CD4-positive, alpha-beta T cell treated with Interleukin-4 for 1 hour (primary cell): ENCODE measurements at regions not wholly inside any gene's neighbourhood (a gene's known extent, or its start where the extent isn't known, plus 50 kb on each side); places are given as distances from the start of the nearest gene placed in this dataset.

Experiments
- DNase-seq, 2 donors: peaks; one replicate each; pipeline ENCODE4 v3.0.0-alpha.2; 2020 to 2022

- DNase-seq: no peak
These were observed 84.6 kb upstream of the UNC5B start for GRCh38 chr10:71127773-71128172.

DNA sequence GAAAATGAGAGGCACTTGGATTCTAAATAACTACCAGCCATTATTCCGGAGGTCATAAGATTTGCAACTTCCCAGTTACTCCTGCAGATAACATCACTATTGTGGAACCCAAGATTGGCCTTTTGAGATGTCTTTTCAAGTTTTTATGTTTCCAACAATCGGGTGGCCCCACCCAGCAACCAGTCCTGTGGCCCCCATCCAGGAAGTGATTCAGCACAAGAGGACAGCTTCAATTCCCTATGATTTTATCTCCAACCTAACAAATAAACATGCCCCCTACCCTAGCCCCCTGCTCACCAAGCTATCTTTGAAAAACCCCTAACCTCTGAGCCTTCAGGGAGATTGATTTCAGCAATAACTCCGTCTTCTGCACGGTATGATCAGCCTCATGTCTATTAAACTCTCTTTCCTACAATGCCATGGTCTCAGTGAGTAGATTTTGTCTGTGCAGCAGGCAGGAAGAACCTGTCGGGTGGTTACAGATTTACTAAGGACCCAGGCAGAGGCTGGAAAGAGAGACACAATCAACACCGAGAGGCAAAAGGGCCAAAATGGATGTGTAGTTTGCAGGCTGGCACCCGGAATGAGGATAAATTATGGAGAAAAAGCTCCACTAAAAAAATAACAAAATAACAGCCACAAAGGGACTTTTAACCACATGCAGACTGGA, 83.9 kb upstream of the UNC5B start:
- peak in 1 of 2 donors; percentile 7 for DNase-seq

- no peak for DNase-seq
These were observed 81.3 kb upstream of the UNC5B start for GRCh38 chr10:71131096-71131495.

DNA sequence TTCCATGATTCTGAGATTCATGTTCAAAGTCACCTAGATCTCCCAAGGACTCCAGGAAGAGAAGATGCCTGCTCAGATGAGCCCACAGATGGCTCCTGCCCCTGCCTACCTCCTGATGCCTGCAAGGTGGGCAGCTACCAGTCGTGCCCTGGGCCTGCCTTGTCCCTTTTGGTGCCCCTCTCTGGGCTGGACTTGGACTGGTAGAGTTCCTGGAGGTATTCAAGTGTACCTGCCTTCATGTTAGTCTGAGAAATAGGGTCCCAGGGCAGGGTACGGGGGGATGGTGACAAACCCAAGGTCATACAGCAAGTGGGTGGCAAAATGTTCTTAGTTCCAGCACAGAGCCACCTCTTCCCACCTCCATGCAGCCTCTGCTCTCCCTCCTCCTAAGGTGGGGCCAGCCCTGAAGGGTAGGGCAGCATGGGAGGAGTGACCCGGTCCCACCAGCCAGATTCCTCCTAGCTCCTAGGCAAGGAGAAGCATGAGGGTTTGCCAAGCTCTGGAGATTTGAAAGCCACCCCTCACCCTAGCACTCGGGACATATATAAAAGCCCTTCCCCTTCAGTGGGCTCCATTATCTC, 80.8 kb upstream of the UNC5B start:
- DNase-seq: no peak

DNA sequence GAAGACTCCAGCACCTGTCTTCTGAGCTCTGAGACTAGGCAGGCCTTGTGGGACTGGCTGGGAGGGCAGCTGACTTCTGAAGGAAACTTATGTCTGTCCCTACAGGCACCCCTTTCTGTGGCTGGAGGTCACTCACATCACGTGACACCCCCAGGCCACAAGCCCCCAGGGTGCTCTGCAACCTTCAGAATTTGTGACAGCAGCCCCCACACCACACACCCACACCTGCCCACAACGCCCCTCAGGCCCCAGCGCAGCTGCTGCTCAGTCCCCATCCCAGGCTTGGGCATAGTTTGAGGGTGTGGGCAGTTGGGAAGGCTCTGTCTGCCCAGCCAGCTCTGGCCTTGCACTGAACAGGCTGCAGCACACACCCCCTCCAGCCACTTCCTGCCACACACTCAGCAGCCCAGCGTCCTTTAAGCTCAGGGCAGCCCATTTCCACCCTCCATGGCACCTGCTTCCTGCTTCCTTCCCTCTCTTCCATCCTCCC, 80.0 kb upstream of the UNC5B start:
- no peak for DNase-seq

GRCh38 chr10:71133710-71134686, 78.4 kb upstream of the UNC5B start:
- no peak for DNase-seq

DNA sequence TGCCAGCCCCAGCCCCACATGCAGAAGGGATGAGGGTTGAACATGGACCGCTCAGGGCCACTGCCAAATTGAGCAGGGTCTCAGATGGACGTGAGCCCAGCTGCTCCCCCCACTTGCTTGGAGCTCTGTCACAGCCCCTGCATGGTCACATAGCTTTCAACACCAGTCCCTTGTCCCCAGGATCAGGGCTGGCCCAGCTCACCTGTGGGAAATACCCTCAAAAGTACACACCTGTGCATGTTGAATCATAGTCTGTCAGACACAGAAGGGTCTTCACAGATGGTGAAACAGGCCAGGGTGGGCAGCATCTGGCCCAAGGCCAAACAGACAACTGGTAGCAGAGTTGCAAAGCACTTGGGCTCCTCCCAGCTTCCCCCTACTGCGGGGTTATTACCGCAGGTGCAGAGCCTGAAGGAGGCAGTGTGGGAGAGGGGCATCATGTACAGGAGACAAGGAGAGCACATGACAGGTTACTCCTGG, 77.6 kb upstream of the UNC5B start:
- no peak for DNase-seq

GRCh38 chr10:71135236-71135635, 77.1 kb upstream of the UNC5B start:
- no peak for DNase-seq

DNA sequence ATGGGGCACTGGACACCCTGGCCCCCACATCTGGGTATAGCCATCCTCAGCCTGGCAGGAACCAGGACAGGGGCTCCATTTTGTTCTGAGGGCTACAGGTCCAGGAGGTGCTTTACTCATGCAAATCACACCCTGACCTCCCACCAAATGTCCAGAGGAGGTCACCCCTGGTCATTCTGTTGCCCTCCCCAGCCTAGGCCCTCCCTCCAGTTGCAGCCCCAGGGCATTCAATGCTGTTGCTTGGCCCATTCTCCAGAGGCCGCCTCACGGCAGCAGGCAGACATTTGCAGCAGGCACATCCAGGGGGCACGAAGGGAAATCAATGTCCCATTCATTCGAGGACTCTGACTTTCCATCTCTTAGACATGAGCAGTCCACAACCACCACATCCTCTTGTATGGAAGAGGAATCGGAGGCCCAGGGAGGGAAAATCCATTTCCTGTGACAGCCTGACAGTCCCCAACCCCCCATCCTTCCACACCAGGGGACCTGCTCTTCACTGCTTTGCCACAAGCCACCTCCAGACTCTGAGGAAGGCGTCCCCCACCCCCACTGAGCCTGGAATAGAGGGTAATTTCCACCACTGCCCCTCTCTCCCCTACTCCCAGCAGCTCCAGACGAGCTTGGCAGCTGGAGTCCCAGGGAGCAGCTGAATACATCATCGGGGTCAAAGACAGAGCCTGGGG, 76.2 kb upstream of the UNC5B start:
- DNase-seq: no peak

DNA sequence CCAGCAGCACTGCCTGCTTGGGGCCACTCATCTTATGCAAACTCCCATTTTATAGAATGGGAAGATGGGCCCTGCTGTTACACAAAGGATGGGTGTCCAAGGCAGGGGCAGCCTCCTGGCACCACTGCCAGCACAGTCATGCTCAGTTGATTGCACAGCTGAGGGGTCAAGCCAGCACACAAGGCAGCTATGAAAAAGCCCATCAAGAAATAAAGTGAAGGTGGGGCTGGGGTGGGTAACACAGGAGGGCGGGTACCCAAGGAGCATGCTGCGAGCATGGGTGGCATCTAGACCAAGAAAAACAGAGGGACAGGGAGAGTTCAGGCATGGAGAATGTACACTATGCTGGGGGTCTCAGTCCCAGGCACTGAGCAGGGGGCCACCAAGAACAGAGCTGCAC, 74.7 kb upstream of the UNC5B start:
- no peak for DNase-seq

DNA sequence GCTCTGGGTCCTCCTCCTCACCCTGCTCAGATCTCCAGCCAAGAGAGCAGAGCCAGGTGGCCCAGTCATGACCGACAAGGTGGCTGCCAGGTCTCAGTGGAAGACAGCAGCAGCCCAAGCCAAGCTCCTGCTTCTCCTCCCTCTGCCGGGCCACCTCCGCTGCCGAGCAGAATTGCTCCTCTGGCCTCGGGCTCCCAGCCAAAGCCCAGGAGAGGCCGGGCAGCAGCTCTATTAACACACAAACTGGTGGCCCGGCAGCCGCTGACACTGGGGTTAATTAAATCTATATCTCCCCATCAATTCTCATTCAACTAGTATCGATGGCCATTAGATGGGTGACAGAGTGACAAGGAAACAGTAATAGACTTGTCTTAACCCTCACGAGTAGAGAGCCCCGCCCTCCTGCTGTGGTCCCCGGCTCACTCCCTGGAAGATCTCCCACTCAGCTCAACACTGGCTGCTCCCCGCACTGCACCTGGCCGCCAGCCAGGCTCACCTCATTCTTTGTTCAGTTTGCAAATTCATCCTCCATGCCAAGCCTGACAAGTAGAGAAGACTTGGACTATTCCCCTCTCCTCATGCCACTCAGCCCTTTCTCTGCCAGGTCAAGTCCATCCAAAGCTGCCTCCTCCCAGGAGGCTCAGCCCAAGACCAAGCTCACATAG, 74.1 kb upstream of the UNC5B start:
- DNase-seq: no peak

GRCh38 chr10:71141528-71141927, 70.8 kb upstream of the UNC5B start:
- DNase-seq: no peak

GRCh38 chr10:71143170-71143569, 69.2 kb upstream of the UNC5B start:
- DNase-seq: no peak

DNA sequence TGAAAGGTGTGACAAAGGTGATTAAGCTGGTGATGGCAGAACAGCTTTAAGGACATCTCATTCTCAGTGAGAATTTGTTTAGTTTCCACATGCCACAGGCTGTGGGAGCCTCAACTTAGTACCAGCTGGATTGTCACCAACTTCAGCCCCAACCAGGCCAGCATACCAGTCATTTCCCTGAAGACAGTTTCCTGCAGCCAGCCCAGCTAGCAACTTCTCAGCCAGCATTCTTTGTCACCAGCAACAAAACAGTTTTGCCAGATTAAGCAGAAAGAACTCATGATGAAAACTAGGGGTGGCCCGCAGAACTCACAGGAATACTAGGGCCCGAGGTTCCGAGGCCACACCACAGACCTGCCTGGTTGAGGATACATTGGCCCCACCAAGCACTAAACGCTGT, 68.8 kb upstream of the UNC5B start:
- DNase-seq: no peak

- DNase-seq: no peak
These were observed 67.5 kb upstream of the UNC5B start for GRCh38 chr10:71144824-71145223.

DNA sequence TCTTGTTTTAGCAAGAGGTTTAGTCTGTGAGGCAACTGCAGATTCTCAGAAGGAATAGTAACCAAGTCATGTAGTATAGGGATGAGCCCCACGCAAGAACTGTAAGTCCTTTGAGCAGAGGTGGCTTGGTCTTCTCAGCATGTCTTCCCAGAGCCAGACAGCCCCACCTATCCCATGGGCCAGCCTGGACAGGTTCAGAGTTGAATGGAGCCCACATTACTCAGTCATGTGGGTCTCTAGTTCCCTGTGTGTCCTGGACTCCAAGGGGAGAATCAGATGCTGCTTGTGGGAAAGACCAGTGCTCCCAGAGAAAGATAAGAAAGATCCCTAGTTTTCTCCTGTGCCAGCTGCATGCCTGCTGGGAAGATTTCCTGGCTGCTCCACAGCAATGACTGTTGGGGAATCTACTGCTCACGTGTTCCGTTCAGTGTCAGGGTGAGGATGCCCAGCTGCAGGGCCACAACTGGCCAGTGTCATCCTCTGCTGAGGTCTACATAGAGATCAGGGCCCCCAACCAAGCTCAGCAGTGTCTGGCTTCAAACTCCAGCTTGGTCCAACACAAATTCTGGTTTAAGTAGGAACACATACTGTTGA, 66.9 kb upstream of the UNC5B start:
- no peak for DNase-seq

- DNase-seq: no peak
These were observed 61.6 kb upstream of the UNC5B start for GRCh38 chr10:71150796-71151195.

GRCh38 chr10:71152043-71152442, 60.3 kb upstream of the UNC5B start:
- no peak for DNase-seq

DNA sequence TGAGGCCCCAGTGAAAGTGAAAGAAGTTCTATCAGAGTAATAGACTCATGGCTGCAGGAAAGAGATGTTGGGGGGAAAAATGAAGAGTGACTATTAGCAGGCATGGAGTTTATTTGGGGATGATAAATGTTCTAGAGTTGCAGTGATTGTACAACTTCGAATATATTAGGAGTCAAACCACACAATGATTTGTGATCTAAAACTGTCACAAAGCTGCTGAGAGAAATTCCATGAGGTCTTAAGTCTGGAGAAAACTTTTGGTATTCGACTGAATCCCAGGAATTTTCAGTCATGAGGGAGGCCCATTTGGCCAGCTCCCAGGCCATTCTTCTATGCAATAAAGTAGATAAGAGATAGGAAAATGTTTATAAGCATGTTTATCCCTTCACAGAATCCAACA, 55.9 kb upstream of the UNC5B start:
- no peak for DNase-seq

- DNase-seq: no peak
These were observed 54.9 kb upstream of the UNC5B start for GRCh38 chr10:71157435-71157834.

DNA sequence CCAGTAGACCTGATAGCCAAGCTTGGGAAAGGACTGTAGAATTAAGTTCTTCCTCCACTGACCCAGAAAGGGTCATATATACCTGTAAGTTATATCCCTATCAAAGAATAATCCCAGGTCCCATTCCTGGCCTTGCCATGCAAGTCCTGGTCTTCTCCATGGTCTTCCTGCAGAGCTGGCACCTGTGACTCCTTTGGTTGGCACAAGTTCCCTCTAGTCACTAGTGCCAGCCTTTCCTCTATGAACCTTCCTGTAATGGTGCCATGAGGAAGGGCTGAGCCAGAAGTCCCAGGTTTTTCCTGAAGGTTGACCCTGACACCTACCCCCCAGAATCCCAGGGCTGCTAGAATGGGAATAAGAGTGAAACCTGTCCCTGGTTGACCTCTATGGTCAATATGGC, 54.1 kb upstream of the UNC5B start:
- no peak for DNase-seq

- DNase-seq: no peak
These were observed 53.5 kb upstream of the UNC5B start for GRCh38 chr10:71158902-71159301.
